ENCODE measurements at regions not wholly inside any gene's neighbourhood (a gene's known extent, or its start where the extent isn't known, plus 50 kb on each side); places are given as distances from the start of the nearest gene placed in this dataset.

- no peak for TF ChIP-seq CTBP1 (IDR thresholded peaks at IDR 0.05; ENCODE audit: borderline replicate concordance)
- no peak for TF ChIP-seq FOXM1 (IDR thresholded peaks at IDR 0.05; ENCODE audit: borderline replicate concordance)
- TF ChIP-seq L3MBTL2 (conservative IDR thresholded peaks at IDR 0.05) = no peak
- TF ChIP-seq NFRKB (IDR thresholded peaks at IDR 0.05) = no peak
- no peak for TF ChIP-seq LEF1 (IDR thresholded peaks at IDR 0.05; ENCODE audit: borderline replicate concordance)
- no peak for TF ChIP-seq SP1 (IDR thresholded peaks at IDR 0.05)
- TF ChIP-seq ELF4 (IDR thresholded peaks at IDR 0.05) = no peak
- ChIA-PET CTCF (no interaction called here), POLR2A (no interaction called here)
- DNase-seq (ENCODE audit: extremely low spot score) = no peak
Observed at GRCh38 chr15:97092656-97093055, 762.2 kb downstream of the NR2F2 start.

GRCh38 chr15:97096303-97096835 is 765.9 kb downstream of the NR2F2 start:
- ChIA-PET POLR2A (no interaction called here), CTCF (no interaction called here)
- TF ChIP-seq PKNOX1 (IDR thresholded peaks at IDR 0.05) (no peak), ELF4 (IDR thresholded peaks at IDR 0.05) (no peak), L3MBTL2 (conservative IDR thresholded peaks at IDR 0.05) (no peak), ARNT (IDR thresholded peaks at IDR 0.05) (no peak), NFRKB (IDR thresholded peaks at IDR 0.05) (no peak), CTBP1 (IDR thresholded peaks at IDR 0.05; ENCODE audit: borderline replicate concordance) (no peak), SUZ12 (IDR thresholded peaks at IDR 0.05) (no peak), FOXA1 (IDR thresholded peaks at IDR 0.05) (no peak), SP1 (IDR thresholded peaks at IDR 0.05) (no peak), LEF1 (IDR thresholded peaks at IDR 0.05; ENCODE audit: borderline replicate concordance) (no peak), FOXM1 (IDR thresholded peaks at IDR 0.05; ENCODE audit: borderline replicate concordance) (no peak), BHLHE40 (IDR thresholded peaks at IDR 0.05; ENCODE audit: borderline replicate concordance) (no peak), TARDBP (IDR thresholded peaks at IDR 0.05) (no peak), ZNF384 (IDR thresholded peaks at IDR 0.05) (no peak), FOXK2 (IDR thresholded peaks at IDR 0.05) (no peak), HDGF (IDR thresholded peaks at IDR 0.05; ENCODE audit: borderline replicate concordance) (no peak)

GRCh38 chr15:97099040-97099439 is 768.5 kb downstream of the NR2F2 start:
- CTCF ChIA-PET = no interaction called here
- POLR2A ChIA-PET = no interaction called here
- no peak for DNase-seq (ENCODE audit: extremely low spot score)
- TF ChIP-seq NFRKB (IDR thresholded peaks at IDR 0.05) (no peak), HDGF (IDR thresholded peaks at IDR 0.05; ENCODE audit: borderline replicate concordance) (no peak), LEF1 (IDR thresholded peaks at IDR 0.05; ENCODE audit: borderline replicate concordance) (no peak), FOXA1 (IDR thresholded peaks at IDR 0.05) (no peak), FOXM1 (IDR thresholded peaks at IDR 0.05; ENCODE audit: borderline replicate concordance) (no peak), TARDBP (IDR thresholded peaks at IDR 0.05) (no peak), ELF4 (IDR thresholded peaks at IDR 0.05) (no peak), FOXK2 (IDR thresholded peaks at IDR 0.05) (no peak)

More at GRCh38 chr15:97096303-97096835, 765.9 kb downstream of the NR2F2 start:
- no peak for DNase-seq (ENCODE audit: extremely low spot score)

- ChIA-PET POLR2A (no interaction called here), CTCF (no interaction called here)
- TF ChIP-seq HDGF (IDR thresholded peaks at IDR 0.05; ENCODE audit: borderline replicate concordance) (no peak), CTBP1 (IDR thresholded peaks at IDR 0.05; ENCODE audit: borderline replicate concordance) (no peak), ZNF384 (IDR thresholded peaks at IDR 0.05) (no peak), FOXK2 (IDR thresholded peaks at IDR 0.05) (no peak), SP1 (IDR thresholded peaks at IDR 0.05) (no peak), TARDBP (IDR thresholded peaks at IDR 0.05) (no peak), L3MBTL2 (conservative IDR thresholded peaks at IDR 0.05) (no peak), FOXA1 (IDR thresholded peaks at IDR 0.05) (no peak), FOXM1 (IDR thresholded peaks at IDR 0.05; ENCODE audit: borderline replicate concordance) (no peak), ELF4 (IDR thresholded peaks at IDR 0.05) (no peak), LEF1 (IDR thresholded peaks at IDR 0.05; ENCODE audit: borderline replicate concordance) (no peak), PKNOX1 (IDR thresholded peaks at IDR 0.05) (no peak), BHLHE40 (IDR thresholded peaks at IDR 0.05; ENCODE audit: borderline replicate concordance) (no peak), NFRKB (IDR thresholded peaks at IDR 0.05) (no peak), SUZ12 (IDR thresholded peaks at IDR 0.05) (no peak), ARNT (IDR thresholded peaks at IDR 0.05) (no peak)
- DNase-seq (ENCODE audit: extremely low spot score) = no peak
Observed at GRCh38 chr15:97101572-97101971, 771.1 kb downstream of the NR2F2 start.

- TF ChIP-seq LEF1 (IDR thresholded peaks at IDR 0.05; ENCODE audit: borderline replicate concordance) (no peak), L3MBTL2 (conservative IDR thresholded peaks at IDR 0.05) (no peak), BHLHE40 (IDR thresholded peaks at IDR 0.05; ENCODE audit: borderline replicate concordance) (no peak), SP1 (IDR thresholded peaks at IDR 0.05) (no peak), CTBP1 (IDR thresholded peaks at IDR 0.05; ENCODE audit: borderline replicate concordance) (no peak), ELF4 (IDR thresholded peaks at IDR 0.05) (no peak), FOXA1 (IDR thresholded peaks at IDR 0.05) (no peak), PKNOX1 (IDR thresholded peaks at IDR 0.05) (no peak), FOXM1 (IDR thresholded peaks at IDR 0.05; ENCODE audit: borderline replicate concordance) (no peak), TARDBP (IDR thresholded peaks at IDR 0.05) (no peak), SUZ12 (IDR thresholded peaks at IDR 0.05) (no peak), HDGF (IDR thresholded peaks at IDR 0.05; ENCODE audit: borderline replicate concordance) (no peak), ZNF384 (IDR thresholded peaks at IDR 0.05) (no peak), FOXK2 (IDR thresholded peaks at IDR 0.05) (no peak)
- CTCF ChIA-PET = no interaction called here
- POLR2A ChIA-PET = no interaction called here
- no peak for DNase-seq (ENCODE audit: extremely low spot score)
Observed at GRCh38 chr15:97114900-97115760, 784.6 kb downstream of the NR2F2 start.

- peak; percentile 47 for TF ChIP-seq PKNOX1 (IDR thresholded peaks at IDR 0.05)
- TF ChIP-seq CTBP1 (IDR thresholded peaks at IDR 0.05; ENCODE audit: borderline replicate concordance) = no peak
- TF ChIP-seq SUZ12 (IDR thresholded peaks at IDR 0.05) = no peak
- ChIA-PET POLR2A (no interaction called here), CTCF (no interaction called here)
- DNase-seq (ENCODE audit: extremely low spot score) = no peak
Observed at GRCh38 chr15:97115761-97116070, 785.2 kb downstream of the NR2F2 start.

Data from HEK293T (cell line).